Neural progenitor cell (in vitro differentiated cells): ENCODE measurements at regions not wholly inside any gene's neighbourhood (a gene's known extent, or its start where the extent isn't known, plus 50 kb on each side); places are given as distances from the start of the nearest gene placed in this dataset.

Experiments used
- DNase-seq: peaks from one replicate; pipeline ENCODE4 v3.0.0-alpha.2; 2016; ENCODE audit warnings: low spot score
- H2AFZ ChIP-seq: fragments of 200-600 bp; sonication (generic); replicated peaks from 2 replicates; pipeline ENCODE4 v1.6.1; 2016; ENCODE audit warnings: antibody characterized with exemption
- H3F3A ChIP-seq: fragments of 200-600 bp; sonication (generic); 2 replicates; pipeline ENCODE4 v1.6.1; 2016; ENCODE audit warnings: antibody characterized with exemption, low read depth
- H3K27ac ChIP-seq: fragments of 200-600 bp; sonication (generic); 2 replicates; pipeline ENCODE4 v1.5.1; 2016; ENCODE audit warnings: mild to moderate bottlenecking
- H3K27me3 ChIP-seq: fragments of 200-600 bp; sonication (generic); 2 replicates; pipeline ENCODE4 v1.6.1; 2016; ENCODE audit warnings: mild to moderate bottlenecking, moderate library complexity
- H3K36me3 ChIP-seq: fragments of 200-600 bp; sonication (generic); 2 replicates; pipeline ENCODE4 v1.5.1; 2016
- H3K4me1 ChIP-seq: fragments of 200-600 bp; sonication (generic); 2 replicates; pipeline ENCODE4 v1.6.1; 2016; ENCODE audit warnings: mixed run types
- H3K4me2 ChIP-seq: fragments of 200-600 bp; sonication (generic); 2 replicates; pipeline ENCODE4 v1.6.1; 2016
- H3K4me3 ChIP-seq: fragments of 200-600 bp; sonication (generic); 2 replicates; pipeline ENCODE4 v1.5.1; 2016
- H3K79me2 ChIP-seq: fragments of 200-600 bp; sonication (generic); 2 replicates; pipeline ENCODE4 v1.6.1; 2016; ENCODE audit warnings: low read depth
- H3K9ac ChIP-seq: fragments of 200-600 bp; sonication (generic); 2 replicates; pipeline ENCODE4 v1.6.1; 2016
- H3K9me3 ChIP-seq: fragments of 200-600 bp; sonication (generic); 2 replicates; pipeline ENCODE4 v1.5.1; 2016; ENCODE audit warnings: low read depth
- H4K20me1 ChIP-seq: fragments of 200-600 bp; sonication (generic); 2 replicates; pipeline ENCODE4 v1.6.1; 2016; ENCODE audit warnings: low read depth
- H3K27ac Mint-ChIP-seq: 3 replicates; pipeline ENCODE4 v1.8.0; 2021; ENCODE audit warnings: mixed read lengths
- H3K27me3 Mint-ChIP-seq: 2 replicates; pipeline ENCODE4 v1.8.0; 2022; ENCODE audit warnings: low read depth, mild to moderate bottlenecking, inconsistent platforms, moderate library complexity, mixed read lengths; ENCODE audit not compliant: insufficient read depth
- H3K36me3 Mint-ChIP-seq: 3 replicates; pipeline ENCODE4 v1.8.0; 2021; ENCODE audit warnings: mixed read lengths
- H3K4me1 Mint-ChIP-seq: 3 replicates; pipeline ENCODE4 v1.8.0; 2021; ENCODE audit warnings: mixed read lengths
- H3K4me3 Mint-ChIP-seq: 3 replicates; pipeline ENCODE4 v1.8.0; 2021; ENCODE audit warnings: mild to moderate bottlenecking, moderate library complexity, mixed read lengths
- H3K9me3 Mint-ChIP-seq: 3 replicates; pipeline ENCODE4 v1.8.0; 2020; ENCODE audit warnings: mixed read lengths
- CTCF ChIP-seq: fragments of 200-600 bp; sonication (generic); IDR thresholded peaks from 2 replicates; pipeline ENCODE4 v1.5.1; 2017; ENCODE audit warnings: antibody characterized with exemption, mild to moderate bottlenecking
- EZH2 ChIP-seq: fragments of 200-600 bp; sonication (generic); IDR thresholded peaks from 2 replicates; pipeline ENCODE4 v1.6.1; 2017; ENCODE audit warnings: antibody characterized with exemption, mild to moderate bottlenecking, moderate library complexity
- EZH2phosphoT487 ChIP-seq: fragments of 200-600 bp; sonication (generic); IDR thresholded peaks from 2 replicates; pipeline ENCODE4 v1.6.1; 2017; ENCODE audit warnings: antibody characterized with exemption

- Histone ChIP-seq H3K79me2 (no peaks in the 10 kb centered on the region), H3K27me3 (no peaks in the 10 kb centered on the region), H3K4me2 (no peak overlapping the region), H3K27ac (no peak overlapping the region), H3K9me3 (no peaks in the 10 kb centered on the region), H3K36me3 (no peaks in the 10 kb centered on the region), H4K20me1 (no peaks in the 10 kb centered on the region), H3K9ac (no peak overlapping the region), H3F3A (no peaks in the 10 kb centered on the region), H3K4me3 (no peak overlapping the region), H2AFZ (no peak overlapping the region), H3K4me1 (no peaks in the 10 kb centered on the region)
- TF ChIP-seq EZH2 = no peak
- TF ChIP-seq EZH2phosphoT487 = no peak
- TF ChIP-seq CTCF = no peak
- Mint-ChIP-seq H3K4me3 (no peak overlapping the region), H3K27ac (no peak overlapping the region), H3K9me3 (peaks cover 2% of the 10 kb centered on the region), H3K4me1 (peaks cover 3% of the 10 kb centered on the region), H3K27me3 (peaks cover 2% of the 10 kb centered on the region), H3K36me3 (no peaks in the 10 kb centered on the region)
- DNase-seq = no peak
Observed at GRCh38 chr6:104022126-104022525, 837.6 kb downstream of the HACE1 start.

GRCh38 chr6:104019075-104019753, 840.5 kb downstream of the HACE1 start:
- Mint-ChIP-seq H3K4me1 (peaks cover 3% of the 10 kb centered on the region), H3K27me3 (no peaks in the 10 kb centered on the region), H3K9me3 (no peaks in the 10 kb centered on the region), H3K36me3 (no peaks in the 10 kb centered on the region), H3K27ac (no peak overlapping the region), H3K4me3 (no peak overlapping the region)
- no peaks in the 10 kb centered on the region for H3F3A ChIP-seq
- no peaks in the 10 kb centered on the region for H3K36me3 ChIP-seq
- TF ChIP-seq EZH2 (no peak), EZH2phosphoT487 (no peak), CTCF (no peak)
- H4K20me1 ChIP-seq = no peaks in the 10 kb centered on the region
- no peak overlapping the region for H3K4me2 ChIP-seq
- H2AFZ ChIP-seq = no peak overlapping the region
- H3K9me3 ChIP-seq = no peaks in the 10 kb centered on the region
- H3K4me3 ChIP-seq = no peak overlapping the region
- no peaks in the 10 kb centered on the region for H3K4me1 ChIP-seq
- no peaks in the 10 kb centered on the region for H3K27me3 ChIP-seq
- no peak for DNase-seq
- H3K79me2 ChIP-seq = no peaks in the 10 kb centered on the region
- H3K27ac ChIP-seq = no peak overlapping the region
- no peak overlapping the region for H3K9ac ChIP-seq

GRCh38 chr6:104017410-104018381, 842.0 kb downstream of the HACE1 start:
- TF ChIP-seq EZH2 (no peak), EZH2phosphoT487 (no peak)

More at GRCh38 chr6:104017410-104018381, 842.0 kb downstream of the HACE1 start:
- no peak overlapping the region for H3K4me2 ChIP-seq
- no peak overlapping the region for H3K9ac ChIP-seq
- no peak overlapping the region for H3K27ac Mint-ChIP-seq
- H3K27ac ChIP-seq = no peak overlapping the region
- no peaks in the 10 kb centered on the region for H3K36me3 ChIP-seq
- no peaks in the 10 kb centered on the region for H3F3A ChIP-seq
- H3K27me3 ChIP-seq = no peaks in the 10 kb centered on the region
- no peaks in the 10 kb centered on the region for H4K20me1 ChIP-seq
- H3K9me3 ChIP-seq = no peaks in the 10 kb centered on the region
- no peak overlapping the region for H2AFZ ChIP-seq
- peaks cover 3% of the 10 kb centered on the region for H3K4me1 Mint-ChIP-seq
- DNase-seq = no peak
- H3K4me1 ChIP-seq = no peaks in the 10 kb centered on the region
- no peaks in the 10 kb centered on the region for H3K27me3 Mint-ChIP-seq
- no peak overlapping the region for H3K4me3 Mint-ChIP-seq
- H3K79me2 ChIP-seq = no peaks in the 10 kb centered on the region
- no peaks in the 10 kb centered on the region for H3K9me3 Mint-ChIP-seq
- H3K36me3 Mint-ChIP-seq = no peaks in the 10 kb centered on the region
- H3K4me3 ChIP-seq = no peak overlapping the region
